ENCODE measurements at regions not wholly inside any gene's neighbourhood (a gene's known extent, or its start where the extent isn't known, plus 50 kb on each side); places are given as distances from the start of the nearest gene placed in this dataset.
"Not testable (repeated sequence)": the region's sequence is repeated elsewhere in the genome, so short reads cannot be mapped to it uniquely, and the experiment has no call there.

DNA sequence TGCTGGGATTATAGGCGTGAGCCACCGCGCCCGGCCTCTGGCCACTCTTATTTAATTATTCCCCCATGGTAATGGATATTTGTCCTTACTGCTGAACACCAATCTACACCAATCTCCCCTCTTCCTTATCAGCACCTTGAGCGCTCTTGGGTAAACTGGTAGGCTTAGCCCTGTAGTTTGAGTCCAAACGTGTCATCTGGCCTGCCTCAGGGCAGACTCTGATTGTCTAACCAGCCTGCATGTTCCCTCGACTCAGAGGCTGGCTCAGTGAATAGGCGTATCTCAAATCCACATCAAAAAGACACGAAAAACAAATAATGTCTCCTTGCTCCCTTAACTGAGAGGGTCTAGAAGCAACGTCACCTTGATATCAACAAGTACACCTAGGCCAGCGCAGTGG, 260.9 kb downstream of the TFAP2C start:
- no peak for DNase-seq

DNA sequence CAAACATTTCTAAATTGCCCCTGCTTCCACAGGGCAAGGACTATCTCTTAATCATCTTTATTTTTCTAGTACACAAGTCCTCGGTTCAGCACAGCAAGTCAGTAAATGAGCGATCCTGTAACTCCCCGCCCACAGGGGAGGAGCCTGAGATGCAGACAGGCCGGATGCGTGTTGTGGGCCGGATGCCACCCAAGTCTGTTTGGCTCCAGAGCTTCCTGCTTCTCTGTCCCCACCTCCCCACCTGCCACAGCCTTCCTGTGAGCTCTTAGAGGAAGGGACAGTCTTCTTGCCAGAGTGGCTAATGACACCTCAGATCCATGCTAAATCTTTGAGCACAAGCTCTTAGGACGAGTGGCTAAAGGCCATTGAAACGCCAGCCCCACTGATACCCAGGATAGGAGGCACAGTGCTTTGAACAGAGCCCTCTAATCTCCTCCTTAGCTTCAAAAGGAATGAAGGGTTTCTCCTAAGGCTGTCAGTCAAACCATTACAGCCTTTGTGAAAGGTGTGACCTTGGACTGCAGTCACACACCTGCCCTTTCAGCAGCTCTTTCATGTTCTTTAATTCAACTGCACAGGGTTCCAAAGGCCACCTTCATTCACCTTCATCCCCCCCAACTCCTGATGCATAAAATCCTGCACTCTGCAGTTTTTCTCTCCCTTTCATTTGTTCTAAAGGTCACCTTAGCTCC, 264.3 kb downstream of the TFAP2C start:
- DNase-seq: peak; percentile 25

GRCh38 chr20:56896447-56896846, 267.3 kb downstream of the TFAP2C start:
- DNase-seq: no peak

DNA sequence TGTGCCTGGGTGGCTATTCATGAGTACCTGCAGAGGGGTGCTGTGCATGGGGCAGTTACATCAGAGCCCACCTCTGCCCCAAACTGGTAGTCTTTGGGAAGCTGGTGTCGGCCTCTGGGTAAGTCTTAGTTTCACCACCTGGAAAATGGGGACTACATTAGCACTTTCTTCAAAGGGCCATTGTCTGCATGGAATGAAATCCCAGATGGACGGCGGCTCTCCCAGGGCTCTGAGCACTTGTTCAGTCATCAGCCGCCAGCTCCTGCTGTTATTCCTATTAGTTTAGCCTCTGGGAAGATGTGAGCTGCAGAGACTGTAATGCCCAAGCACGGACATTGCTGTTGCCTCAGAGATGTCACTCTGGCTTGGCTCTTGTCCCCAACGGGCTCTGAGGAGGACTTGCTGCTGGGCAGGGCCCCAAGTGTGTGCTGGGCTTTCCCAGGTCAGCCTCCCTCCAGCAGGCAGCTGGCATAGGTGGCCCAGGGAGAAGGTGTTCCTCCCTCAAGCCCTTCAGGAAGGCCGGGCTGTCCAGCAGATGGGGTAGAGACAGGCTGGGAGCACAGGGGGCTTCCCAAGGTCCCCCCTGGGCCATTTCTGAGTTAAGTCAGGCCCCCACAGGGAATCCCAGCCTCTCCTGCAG, 268.3 kb downstream of the TFAP2C start:
- DNase-seq: no peak

- DNase-seq: no peak
These were observed 268.8 kb downstream of the TFAP2C start for GRCh38 chr20:56897958-56898349.

- no peak for DNase-seq
These were observed 270.4 kb downstream of the TFAP2C start for GRCh38 chr20:56899506-56899905.

DNA sequence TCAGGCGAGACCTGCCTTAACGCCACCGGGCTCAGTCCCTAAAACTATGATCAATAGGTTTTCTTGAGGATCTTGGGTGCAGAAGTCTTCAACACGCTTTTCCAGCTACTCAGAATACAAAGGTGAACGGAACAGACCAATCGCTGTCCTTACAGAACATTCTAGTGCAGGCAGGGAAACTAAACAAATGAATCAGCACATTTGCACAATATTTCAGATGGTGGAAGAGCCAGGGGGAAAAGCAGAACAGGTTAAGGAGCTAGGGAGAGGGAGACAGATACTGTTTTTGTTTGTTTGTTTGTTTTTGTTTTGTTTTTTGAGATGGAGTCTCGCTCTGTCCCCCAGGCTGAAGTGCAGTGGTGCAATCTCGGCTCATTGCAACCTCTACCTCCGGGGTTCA, 271.1 kb downstream of the TFAP2C start:
- no peak for DNase-seq

GRCh38 chr20:56903421-56903820, 274.3 kb downstream of the TFAP2C start:
- no peak for DNase-seq

DNA sequence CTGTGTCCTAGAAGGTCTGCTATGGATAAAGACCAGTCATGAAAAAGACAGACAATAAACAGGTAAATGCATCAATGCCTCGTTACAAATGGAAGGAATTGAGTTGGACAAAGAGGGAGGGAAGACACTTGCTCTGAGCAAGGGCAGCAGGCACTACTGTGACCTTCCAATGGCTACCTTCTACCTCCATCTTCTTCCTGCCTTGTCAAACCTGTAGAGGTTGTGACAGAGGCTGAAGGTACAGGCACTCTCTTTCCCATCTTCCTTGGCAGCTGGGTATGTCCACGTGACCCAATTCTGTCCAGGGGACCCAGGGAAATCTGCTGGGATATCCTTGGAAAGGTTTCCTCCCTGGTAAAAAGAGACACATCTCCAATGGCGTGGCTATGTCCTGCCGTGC, 274.8 kb downstream of the TFAP2C start:
- no peak for DNase-seq

DNA sequence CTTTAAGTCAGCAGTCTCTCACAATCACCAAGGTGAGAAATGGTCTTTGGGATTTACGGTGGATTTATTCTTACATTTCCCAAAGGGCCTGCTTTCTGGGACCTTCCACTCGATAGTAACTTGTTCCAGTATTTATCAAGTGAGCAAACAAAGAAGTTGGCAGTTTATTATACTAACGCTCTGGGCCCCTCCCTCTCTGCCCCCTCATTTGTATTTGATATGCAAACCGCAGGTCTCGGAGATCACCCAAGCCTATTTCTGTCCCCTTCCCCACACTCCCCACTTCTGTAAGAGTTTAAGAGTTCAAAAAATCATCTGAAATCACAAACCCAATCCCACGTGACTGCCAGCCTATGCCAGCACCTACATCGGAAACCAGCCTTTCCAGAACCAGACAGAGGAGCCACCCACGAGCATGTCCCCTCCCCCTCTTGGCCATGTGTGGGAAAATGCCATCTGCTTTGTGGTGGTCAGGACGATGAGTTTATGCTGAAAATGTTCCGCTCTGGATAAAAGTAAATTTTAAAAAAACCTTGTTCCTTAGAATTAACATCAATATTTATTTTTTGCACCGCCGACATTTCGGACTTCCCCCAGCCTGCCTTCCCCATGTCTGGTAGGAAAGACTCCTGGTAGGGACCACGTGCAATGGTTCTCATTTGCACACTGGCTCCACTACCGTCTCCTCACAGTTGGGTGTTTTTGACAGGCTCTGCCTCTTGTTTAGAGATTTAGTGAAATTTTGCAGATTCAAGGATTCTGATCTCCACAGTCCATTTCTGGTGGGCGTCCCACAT, 281.0 kb downstream of the TFAP2C start:
- DNase-seq: no peak

GRCh38 chr20:56911946-56912345, 282.8 kb downstream of the TFAP2C start:
- DNase-seq: no peak

DNA sequence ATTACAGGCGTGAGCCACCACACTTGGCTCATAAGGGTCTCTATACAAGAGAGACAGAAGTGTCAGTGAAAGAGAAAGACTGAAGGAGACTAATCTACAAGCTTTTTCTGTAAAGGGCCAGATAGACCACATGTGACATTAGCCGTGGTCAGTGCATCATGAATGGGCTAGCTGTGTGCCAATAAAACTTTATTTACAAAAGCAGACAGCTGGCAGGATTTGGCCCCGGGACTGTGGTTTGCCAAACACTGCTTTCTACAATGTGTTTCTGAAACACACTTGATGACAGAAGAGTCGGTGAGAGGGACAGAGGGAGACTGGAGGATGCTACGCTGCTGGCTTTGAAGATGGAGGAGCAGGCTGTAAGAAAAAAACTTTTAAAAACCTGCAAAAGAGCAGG, 285.4 kb downstream of the TFAP2C start:
- DNase-seq: no peak

- DNase-seq: no peak
These were observed 287.2 kb downstream of the TFAP2C start for GRCh38 chr20:56916345-56916622.

GRCh38 chr20:56920041-56920440, 290.9 kb downstream of the TFAP2C start:
- DNase-seq: not testable (repeated sequence)

DNA sequence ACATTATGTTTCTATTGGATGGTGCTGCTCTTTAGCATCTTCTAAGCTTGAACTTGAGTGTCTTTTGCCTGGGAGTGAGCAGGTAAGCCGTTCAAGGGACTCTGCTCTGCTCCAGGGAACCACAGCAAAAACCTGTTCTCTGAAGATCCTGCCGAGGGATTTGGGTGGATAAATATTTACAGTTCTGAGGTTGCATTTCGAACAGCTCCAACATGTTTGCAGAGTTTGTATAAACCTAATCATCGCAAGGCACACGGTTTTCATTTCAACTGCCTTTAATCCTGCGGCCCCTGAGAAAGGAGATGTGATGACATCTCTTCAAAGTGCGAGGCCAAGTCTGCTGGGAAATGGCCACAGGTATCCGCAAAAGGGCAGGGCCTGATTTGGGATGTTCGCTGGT, 293.4 kb downstream of the TFAP2C start:
- DNase-seq: no peak

DNA sequence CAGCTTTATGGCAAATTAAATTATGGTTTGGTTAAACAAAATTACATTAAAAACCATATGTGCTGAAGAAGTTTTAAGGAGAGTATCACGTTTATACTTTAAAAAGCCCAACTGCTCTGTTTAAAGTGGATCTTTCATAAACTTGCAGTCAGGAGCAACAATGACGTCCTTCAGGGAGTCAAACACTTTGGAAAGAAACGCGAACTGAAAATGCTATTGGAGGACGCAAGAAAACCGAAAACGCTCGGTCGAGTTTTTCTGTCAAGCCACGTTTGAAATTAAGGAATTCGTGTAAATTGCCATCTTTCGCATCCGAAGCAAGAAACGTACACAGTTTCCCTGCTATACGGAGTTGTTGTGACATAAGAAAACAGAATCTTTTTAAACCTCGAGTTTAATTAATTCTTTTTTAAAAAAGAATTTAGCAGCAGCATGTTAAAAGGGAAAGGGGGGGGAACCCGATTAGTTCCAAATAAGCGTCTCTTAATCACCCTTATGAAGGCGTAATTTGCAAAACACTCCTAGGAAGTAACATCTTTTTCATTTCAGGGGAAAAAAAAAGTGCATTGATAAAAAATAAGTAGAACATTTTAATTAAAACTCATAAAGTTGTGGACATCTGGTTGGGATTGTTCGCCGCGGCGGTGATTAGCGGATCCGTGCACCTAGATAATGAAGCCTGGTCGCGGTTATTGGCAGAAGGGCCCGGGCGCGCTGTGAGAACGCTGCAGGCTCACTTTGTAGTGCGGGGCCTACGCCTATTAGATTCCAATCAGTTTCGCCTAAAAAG, 295.4 kb downstream of the TFAP2C start:
- DNase-seq: no peak

DNA sequence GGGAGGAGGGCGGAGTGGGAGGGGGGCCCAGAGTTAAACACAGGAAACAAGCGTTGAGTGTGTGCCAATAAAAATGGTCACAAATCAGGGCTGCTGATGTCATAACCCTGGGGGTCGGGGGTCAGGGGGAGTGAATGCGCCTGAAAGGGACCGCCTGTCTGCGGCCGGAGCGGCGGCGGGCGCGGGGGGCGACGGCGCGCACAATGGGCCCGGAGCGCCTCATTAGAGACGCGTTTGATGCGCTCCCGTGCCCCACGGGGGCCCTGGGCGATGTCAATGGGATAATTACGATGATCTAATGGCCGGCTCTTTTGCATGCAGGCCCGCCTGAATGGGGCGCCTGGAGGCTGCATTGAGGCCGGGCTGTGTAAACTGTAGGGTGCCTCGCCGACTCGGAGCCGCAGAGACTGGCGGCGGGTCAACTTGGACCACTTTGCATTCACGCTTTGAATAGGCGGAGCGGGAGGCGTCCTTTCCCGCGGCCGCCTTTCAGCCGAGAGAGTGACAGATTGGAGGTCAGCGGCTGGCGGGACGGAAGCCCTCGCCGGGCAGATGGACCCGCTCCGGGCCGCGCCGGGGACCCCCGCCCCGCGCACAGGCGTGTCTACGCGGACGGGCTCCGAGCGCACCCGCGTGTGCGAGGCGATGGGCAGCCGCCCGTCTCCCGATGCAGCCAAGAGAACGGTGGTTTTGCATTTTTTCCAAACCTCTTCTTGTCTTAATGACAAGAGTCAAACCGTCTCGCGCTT, 296.1 kb downstream of the TFAP2C start:
- DNase-seq: peak; percentile 8

DNA sequence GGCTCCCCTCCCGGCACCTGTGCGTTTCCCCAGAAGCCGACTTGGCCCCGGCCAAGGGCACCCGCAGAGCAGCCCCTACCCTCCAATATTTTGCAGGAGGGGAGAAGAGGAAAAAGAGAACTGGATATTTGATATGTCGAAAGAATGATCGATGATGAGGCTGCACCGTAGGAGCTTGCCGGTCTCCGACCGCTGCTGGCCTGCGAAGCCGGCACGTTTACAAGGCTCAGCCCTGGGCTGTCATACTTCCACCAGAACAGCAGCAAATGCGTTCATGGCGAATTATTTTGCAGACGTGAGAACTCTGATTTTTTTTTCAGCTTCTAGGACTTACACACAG, 296.7 kb downstream of the TFAP2C start:
- no peak for DNase-seq

GRCh38 chr20:56926501-56926900, 297.4 kb downstream of the TFAP2C start:
- DNase-seq: no peak

DNA sequence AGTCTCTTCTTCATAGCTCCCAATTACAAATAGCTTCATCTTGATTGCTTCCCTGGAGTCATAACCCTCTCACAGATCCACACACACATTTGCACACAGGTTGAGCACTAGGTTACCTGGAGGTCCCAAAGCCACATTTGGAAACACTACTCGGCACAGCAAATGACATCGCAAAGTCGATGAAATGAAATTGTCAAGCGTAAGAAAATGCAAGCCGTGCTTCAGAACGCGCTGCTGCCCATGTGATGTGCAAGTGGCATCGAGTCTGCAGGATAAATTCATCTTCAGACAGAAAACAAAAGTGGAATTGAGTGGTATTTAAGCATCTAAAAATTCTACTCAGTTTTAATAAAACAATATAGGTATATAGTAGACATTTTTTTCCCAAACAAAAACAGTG, 298.0 kb downstream of the TFAP2C start:
- no peak for DNase-seq

DNA sequence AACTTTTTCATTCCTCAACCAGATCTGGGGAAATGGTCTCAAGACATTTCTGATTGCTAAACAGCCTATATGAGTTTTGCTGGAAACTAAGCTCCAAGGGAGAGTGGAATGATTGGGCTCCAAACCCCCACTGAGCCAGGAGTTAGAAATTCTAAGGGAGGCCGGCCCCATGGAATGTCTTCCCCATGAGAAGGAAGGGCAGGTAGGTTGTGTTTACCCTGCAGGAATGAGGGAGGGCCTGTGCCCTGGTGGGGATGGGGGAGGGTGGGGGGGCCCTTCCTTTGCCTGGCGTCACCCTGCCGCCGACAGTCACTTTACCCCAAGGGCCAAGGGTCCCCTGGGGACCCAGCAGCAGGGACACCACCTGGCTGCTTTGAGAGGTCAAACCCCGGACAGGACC, 298.9 kb downstream of the TFAP2C start:
- no peak for DNase-seq

GRCh38 chr20:56929606-56930005, 300.5 kb downstream of the TFAP2C start:
- no peak for DNase-seq

DNA sequence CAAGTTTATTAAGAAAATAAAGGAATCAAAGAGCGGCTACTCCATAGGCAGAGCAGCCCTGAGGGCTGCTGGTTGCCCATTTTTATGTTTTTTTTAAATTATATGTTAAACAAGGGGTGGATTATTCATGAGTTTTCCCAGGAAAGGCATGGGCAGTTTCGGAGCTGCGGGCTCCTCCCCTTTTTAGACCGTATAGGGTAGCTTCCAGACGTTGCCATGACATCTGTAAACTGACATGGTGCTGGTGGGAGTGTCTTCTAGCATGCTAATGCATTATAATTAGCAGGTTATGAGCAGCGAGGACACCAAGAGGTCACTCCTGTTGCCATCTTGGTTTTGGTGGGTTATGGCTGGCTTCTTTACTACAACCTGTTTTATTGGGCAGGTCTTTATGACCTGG, 301.8 kb downstream of the TFAP2C start:
- DNase-seq: no peak

All from hematopoietic multipotent progenitor cell treated with erythropoietin and hydrocortisone succinate and interleukin-3 and kit ligand, for 4 days (in vitro differentiated cells).